Ishikawa (cell line): ENCODE measurements at regions not wholly inside any gene's neighbourhood (a gene's known extent, or its start where the extent isn't known, plus 50 kb on each side); places are given as distances from the start of the nearest gene placed in this dataset.
A peak's percentile ranks its signal among the peaks of the same experiment; 100 is the strongest.

Experiments used
- CEBPB ChIP-seq: IDR thresholded peaks from 2 replicates; pipeline ENCODE4 v1.6.1; 2012
- CREB1 ChIP-seq: IDR thresholded peaks from 2 replicates; pipeline ENCODE4 v1.6.1; 2012; ENCODE audit warnings: low read depth
- EGR1 ChIP-seq: IDR thresholded peaks from 2 replicates; pipeline ENCODE4 v1.6.1; 2012
- EP300 ChIP-seq: IDR thresholded peaks from 2 replicates; pipeline ENCODE4 v1.6.1; 2012; ENCODE audit warnings: borderline replicate concordance
- FOXM1 ChIP-seq: IDR thresholded peaks from 2 replicates; pipeline ENCODE4 v1.6.1; 2012; ENCODE audit warnings: low read depth, borderline replicate concordance
- NFIC ChIP-seq: IDR thresholded peaks from 2 replicates; pipeline ENCODE4 v1.6.1; 2012
- RAD21 ChIP-seq: IDR thresholded peaks from 2 replicates; pipeline ENCODE4 v1.6.1; 2012; ENCODE audit warnings: low read depth
- REST ChIP-seq: IDR thresholded peaks from 2 replicates; pipeline ENCODE4 v1.6.1; 2012; ENCODE audit warnings: low read depth, mild to moderate bottlenecking
- TAF1 ChIP-seq: IDR thresholded peaks from 2 replicates; pipeline ENCODE4 v1.6.1; 2012; ENCODE audit warnings: low read depth, mild to moderate bottlenecking
- TCF12 ChIP-seq: IDR thresholded peaks from 2 replicates; pipeline ENCODE4 v1.6.1; 2012; ENCODE audit warnings: low read depth
- YY1 ChIP-seq: IDR thresholded peaks from 2 replicates; pipeline ENCODE4 v1.6.1; 2012; ENCODE audit warnings: low read depth
- TF ChIP-seq, protein P1 (sequence below): IDR thresholded peaks from 2 replicates; pipeline ENCODE4 v1.6.1; 2012

GRCh38 chr6:27132532-27133280, 114.8 kb upstream of the PRSS16 start:
- no peak for TF ChIP-seq YY1
- no peak for TF ChIP-seq REST
- no peak for TF ChIP-seq RAD21
- TF ChIP-seq EP300, result no peak
- 0 out of 2 replicates have a peak, but pooled peaks have one; percentile 5 for TF ChIP-seq TAF1
- TF ChIP-seq, protein P1, sequence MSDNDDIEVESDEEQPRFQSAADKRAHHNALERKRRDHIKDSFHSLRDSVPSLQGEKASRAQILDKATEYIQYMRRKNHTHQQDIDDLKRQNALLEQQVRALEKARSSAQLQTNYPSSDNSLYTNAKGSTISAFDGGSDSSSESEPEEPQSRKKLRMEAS, result no peak
- TF ChIP-seq CREB1, result 0 out of 2 replicates have a peak, but pooled peaks have one; percentile 29
- TF ChIP-seq CEBPB, result no peak
- no peak for TF ChIP-seq FOXM1
- TF ChIP-seq NFIC, result no peak
- no peak for TF ChIP-seq TCF12
- TF ChIP-seq EGR1, result no peak
